Activated T-helper 1 cell treated with anti-CD3 and anti-CD28 coated beads, Interleukin-12 subunit alpha, Interleukin-12 subunit beta, Interleukin-2, Interleukin-4 antibody, amounts not matched to agents 30 ng/mL and 10 ng/mL and 1 ng/mL, durations not matched to agents 14 hours and 24 hours and 36 hours (primary cell): ENCODE measurements at regions not wholly inside any gene's neighbourhood (a gene's known extent, or its start where the extent isn't known, plus 50 kb on each side); places are given as distances from the start of the nearest gene placed in this dataset.

Source experiments
- DNase-seq: peaks from one replicate; pipeline ENCODE4 v3.0.0; 2021; ENCODE audit warnings: low spot score
- H3K27ac Mint-ChIP-seq: one replicate; pipeline ENCODE4 v1.8.0; 2021; ENCODE audit warnings: mild to moderate bottlenecking, mixed read lengths
- H3K27me3 Mint-ChIP-seq: one replicate; pipeline ENCODE4 v1.8.0; 2022; ENCODE audit warnings: mild to moderate bottlenecking, moderate library complexity, mixed read lengths; ENCODE audit not compliant: insufficient read depth
- H3K36me3 Mint-ChIP-seq: one replicate; pipeline ENCODE4 v1.8.0; 2021; ENCODE audit warnings: low read depth, mixed read lengths
- H3K4me1 Mint-ChIP-seq: one replicate; pipeline ENCODE4 v1.8.0; 2021; ENCODE audit warnings: low read depth, mixed read lengths
- H3K4me3 Mint-ChIP-seq: one replicate; pipeline ENCODE4 v1.8.0; 2021; ENCODE audit warnings: mild to moderate bottlenecking, moderate library complexity, mixed read lengths
- H3K9me3 Mint-ChIP-seq: one replicate; pipeline ENCODE4 v1.8.0; 2021; ENCODE audit warnings: mixed read lengths
- intact Hi-C: fragments of 100-400 bp; cut with micrococcal nuclease; formaldehyde crosslinking; loops from one replicate; pipeline ENCODE4 v1.15.1; 2024

DNA sequence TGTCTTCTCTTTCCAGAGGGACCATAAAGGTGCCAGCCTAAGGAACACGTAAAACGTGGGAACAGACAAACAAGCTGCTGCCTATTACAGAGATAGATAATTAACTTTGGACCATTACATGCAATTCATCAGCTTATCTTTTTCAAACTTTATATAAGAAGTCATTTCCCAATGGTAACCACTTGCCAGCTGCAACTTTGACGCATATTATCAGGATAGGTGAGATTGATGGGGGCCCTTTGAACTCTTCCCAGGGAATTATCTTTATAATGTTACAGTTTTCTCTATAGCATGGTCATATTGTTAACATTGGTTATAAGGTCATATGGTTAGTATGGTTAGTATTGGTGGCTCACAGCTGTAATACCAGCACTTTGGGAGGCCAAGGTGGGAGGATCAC, 94.1 kb upstream of the BMP2K start:
- intact Hi-C loops, result no loop called here
- H3K36me3 Mint-ChIP-seq, result no peaks in the 10 kb centered on the region
- H3K4me1 Mint-ChIP-seq, result no peaks in the 10 kb centered on the region
- DNase-seq, result no peak
- peaks cover 3% of the 10 kb centered on the region for H3K27me3 Mint-ChIP-seq
- no peak overlapping the region for H3K27ac Mint-ChIP-seq
- H3K4me3 Mint-ChIP-seq, result no peak overlapping the region
- H3K9me3 Mint-ChIP-seq, result no peaks in the 10 kb centered on the region

DNA sequence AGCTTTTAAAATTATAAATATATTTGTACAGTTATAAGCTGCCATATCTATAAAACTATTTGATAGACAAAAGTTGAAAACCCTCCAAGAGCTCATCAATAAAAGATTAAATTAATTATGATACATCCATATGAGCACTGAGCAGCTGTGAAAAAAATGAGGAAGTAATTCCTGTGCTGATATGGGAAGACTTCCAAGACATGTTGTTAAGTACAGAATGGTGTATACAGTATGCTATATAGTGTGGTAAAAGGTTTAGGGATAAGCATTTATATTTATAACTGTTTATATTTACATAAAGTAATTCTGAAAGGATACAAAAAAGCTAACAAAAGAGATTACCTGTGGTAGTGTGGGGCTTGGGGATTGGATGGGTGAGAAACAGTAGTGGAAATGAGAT, 92.8 kb upstream of the BMP2K start:
- Mint-ChIP-seq H3K27ac (no peak overlapping the region), H3K36me3 (no peaks in the 10 kb centered on the region), H3K9me3 (no peaks in the 10 kb centered on the region), H3K4me3 (no peak overlapping the region), H3K27me3 (peaks cover under 1% of the 10 kb centered on the region), H3K4me1 (no peaks in the 10 kb centered on the region)
- intact Hi-C loops, result no loop called here
- no peak for DNase-seq

DNA sequence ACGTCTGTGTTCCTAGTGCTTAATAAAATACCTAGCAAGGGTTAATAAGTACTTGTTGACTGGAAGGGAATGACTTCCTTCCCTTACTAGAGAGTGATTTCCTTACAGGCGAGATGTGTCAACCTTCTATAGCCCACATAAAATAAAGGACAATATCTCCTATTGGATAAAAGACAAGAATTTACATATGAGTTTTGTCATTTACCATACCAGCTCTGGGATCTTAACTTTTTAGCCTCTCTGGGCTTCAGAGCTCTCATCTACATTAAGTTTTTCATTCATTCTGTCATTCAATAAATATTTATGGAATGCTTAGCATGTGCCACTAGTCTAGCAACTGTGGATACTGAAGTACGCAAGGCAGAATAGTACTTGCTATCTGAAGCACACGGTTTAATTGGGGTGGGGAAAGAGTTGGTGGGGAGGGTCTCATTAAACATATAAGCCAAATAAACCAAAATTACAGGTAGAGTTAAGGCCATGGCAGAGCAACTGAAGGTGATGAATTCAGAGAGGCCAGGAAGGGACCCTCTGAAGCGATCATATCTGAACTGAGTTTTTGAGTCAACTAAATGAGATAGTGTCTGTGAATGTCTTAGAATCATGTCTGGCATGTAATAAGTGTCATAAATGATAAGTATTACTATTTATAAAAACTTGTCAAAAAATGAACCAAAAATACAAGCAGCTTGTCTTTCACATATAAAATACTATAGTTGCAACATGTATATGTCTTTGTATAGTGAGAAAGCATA, 91.6 kb upstream of the BMP2K start:
- intact Hi-C loops, result no loop called here
- Mint-ChIP-seq H3K27me3 (peaks cover 3% of the 10 kb centered on the region), H3K4me1 (no peaks in the 10 kb centered on the region), H3K4me3 (no peak overlapping the region), H3K27ac (no peak overlapping the region), H3K9me3 (no peaks in the 10 kb centered on the region), H3K36me3 (no peaks in the 10 kb centered on the region)
- DNase-seq, result no peak

DNA sequence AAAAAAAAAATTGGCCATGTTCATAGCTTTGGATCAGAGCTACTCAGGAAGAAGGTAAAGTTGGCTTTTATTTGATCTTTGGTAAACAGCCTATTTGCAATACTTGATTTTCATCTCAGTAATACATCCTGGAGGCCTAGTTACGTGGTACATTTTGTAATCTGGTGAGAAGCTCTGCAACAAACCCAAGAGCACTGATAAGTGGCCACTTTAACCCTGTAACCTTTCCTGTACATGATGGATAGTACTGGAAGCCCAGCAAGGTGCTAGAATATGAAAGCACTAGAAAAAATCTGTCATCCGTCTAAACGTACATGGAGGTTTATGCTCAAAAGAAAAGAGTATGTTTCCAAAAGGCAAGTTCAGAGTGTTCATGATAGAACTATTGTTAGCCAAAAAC, 88.3 kb upstream of the BMP2K start:
- Mint-ChIP-seq H3K27me3 (peaks cover 3% of the 10 kb centered on the region), H3K9me3 (no peaks in the 10 kb centered on the region), H3K4me1 (peaks cover 17% of the 10 kb centered on the region), H3K36me3 (no peaks in the 10 kb centered on the region), H3K27ac (no peak overlapping the region), H3K4me3 (no peak overlapping the region)
- intact Hi-C loops, result no loop called here
- DNase-seq, result no peak

DNA sequence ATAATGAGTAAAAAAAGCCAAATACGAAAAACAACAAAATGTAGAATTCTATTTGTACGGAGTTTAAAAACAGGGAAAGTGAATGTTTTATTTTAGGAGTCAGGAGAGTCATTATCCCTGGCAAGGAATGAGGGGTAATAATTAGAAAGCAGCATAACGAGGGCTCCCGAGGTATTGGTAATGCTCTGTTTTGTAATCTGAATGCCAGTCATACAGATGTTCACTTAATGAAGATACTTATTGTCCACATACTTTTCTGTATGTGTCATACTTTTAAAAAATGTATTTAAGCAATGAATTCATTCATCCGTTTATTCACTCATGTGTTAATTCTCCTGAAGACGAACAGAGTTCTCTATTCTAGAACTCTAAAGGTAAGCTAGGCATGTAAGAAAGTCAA, 87.8 kb upstream of the BMP2K start:
- H3K9me3 Mint-ChIP-seq, result no peaks in the 10 kb centered on the region
- no peaks in the 10 kb centered on the region for H3K36me3 Mint-ChIP-seq
- peaks cover 17% of the 10 kb centered on the region for H3K4me1 Mint-ChIP-seq
- no peak overlapping the region for H3K27ac Mint-ChIP-seq
- intact Hi-C loops, result no loop called here
- DNase-seq, result no peak
- no peak overlapping the region for H3K4me3 Mint-ChIP-seq
- H3K27me3 Mint-ChIP-seq, result peaks cover 3% of the 10 kb centered on the region

DNA sequence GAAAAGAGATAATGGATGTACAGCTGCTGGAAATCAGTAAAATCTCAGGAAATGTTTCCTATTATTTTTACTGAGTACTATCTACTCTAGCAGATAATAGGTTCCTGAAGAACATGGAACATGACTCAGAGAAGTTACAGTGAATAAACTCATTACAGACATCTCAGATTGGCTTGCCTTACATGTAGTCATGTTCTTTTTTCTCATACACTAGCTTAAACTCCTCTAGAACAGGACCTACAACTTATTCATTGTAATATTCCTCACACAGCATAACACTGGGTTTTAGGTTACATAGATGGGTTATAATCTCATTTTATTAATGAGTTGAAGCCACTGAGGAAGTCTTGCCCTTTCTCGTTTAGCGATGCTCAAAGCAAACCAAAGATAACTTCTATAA, 86.9 kb upstream of the BMP2K start:
- Mint-ChIP-seq H3K27ac (no peak overlapping the region), H3K27me3 (peaks cover 3% of the 10 kb centered on the region), H3K4me1 (peaks cover 17% of the 10 kb centered on the region), H3K36me3 (no peaks in the 10 kb centered on the region), H3K9me3 (no peaks in the 10 kb centered on the region), H3K4me3 (no peak overlapping the region)
- intact Hi-C loops, result no loop called here
- no peak for DNase-seq

DNA sequence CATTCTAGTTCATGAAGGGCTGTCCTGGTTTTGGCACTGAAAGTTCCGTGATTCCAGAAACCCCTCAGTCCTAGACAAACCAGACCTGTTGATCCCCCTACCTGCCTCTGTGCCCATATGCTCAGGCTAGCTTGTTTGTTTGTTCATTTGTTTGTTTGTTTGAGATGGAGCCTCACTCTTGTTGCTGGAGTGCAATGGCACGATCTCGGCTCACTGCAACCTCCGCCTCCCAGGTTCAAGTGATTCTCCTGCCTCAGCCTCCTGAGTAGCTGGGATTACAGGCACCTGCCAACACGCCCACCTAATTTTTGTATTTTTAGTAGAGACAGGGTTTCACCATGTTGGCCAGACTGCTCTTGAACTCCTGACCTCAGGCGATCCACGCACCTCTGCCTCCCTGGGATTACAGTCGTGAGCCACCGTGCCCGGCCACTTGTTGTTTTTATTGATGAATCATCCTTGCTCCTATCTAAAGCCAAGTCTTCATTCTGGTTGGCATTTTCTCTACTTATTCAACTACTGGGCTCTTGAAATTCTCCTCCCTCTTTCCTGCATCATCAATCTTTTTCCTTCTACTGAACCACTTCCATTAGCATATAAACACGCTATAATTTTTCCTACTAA, 86.3 kb upstream of the BMP2K start:
- H3K4me3 Mint-ChIP-seq, result no peak overlapping the region
- no peak for DNase-seq

DNA sequence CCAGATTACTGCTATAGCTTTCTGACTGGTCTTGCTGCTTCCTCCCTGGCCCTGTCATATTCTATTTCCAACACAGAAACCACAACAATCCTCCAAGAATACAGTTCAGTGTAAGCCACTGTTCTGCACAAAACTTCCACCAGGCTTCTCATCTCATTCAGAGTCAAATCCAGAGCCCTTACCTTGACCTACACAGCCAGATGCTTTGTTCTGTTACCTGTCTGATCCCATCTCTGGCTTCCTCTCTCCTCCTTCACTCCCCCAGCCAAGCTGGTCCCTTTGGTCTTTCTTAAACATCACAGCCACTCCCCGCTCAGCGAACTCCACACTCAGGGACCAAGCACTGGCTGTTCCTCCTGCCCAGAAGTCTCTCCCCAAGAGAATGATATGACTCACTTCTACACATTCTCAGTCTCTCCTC, 84.8 kb upstream of the BMP2K start:
- intact Hi-C loops, result no loop called here
- Mint-ChIP-seq H3K27ac (no peak overlapping the region), H3K27me3 (peaks cover 3% of the 10 kb centered on the region)

More for the DNA sequence above, 86.3 kb upstream of the BMP2K start:
- no peak overlapping the region for H3K27ac Mint-ChIP-seq
- intact Hi-C loops, result no loop called here
- H3K27me3 Mint-ChIP-seq, result peaks cover 3% of the 10 kb centered on the region
- H3K9me3 Mint-ChIP-seq, result no peaks in the 10 kb centered on the region
- no peaks in the 10 kb centered on the region for H3K36me3 Mint-ChIP-seq
- peaks cover 17% of the 10 kb centered on the region for H3K4me1 Mint-ChIP-seq

DNA sequence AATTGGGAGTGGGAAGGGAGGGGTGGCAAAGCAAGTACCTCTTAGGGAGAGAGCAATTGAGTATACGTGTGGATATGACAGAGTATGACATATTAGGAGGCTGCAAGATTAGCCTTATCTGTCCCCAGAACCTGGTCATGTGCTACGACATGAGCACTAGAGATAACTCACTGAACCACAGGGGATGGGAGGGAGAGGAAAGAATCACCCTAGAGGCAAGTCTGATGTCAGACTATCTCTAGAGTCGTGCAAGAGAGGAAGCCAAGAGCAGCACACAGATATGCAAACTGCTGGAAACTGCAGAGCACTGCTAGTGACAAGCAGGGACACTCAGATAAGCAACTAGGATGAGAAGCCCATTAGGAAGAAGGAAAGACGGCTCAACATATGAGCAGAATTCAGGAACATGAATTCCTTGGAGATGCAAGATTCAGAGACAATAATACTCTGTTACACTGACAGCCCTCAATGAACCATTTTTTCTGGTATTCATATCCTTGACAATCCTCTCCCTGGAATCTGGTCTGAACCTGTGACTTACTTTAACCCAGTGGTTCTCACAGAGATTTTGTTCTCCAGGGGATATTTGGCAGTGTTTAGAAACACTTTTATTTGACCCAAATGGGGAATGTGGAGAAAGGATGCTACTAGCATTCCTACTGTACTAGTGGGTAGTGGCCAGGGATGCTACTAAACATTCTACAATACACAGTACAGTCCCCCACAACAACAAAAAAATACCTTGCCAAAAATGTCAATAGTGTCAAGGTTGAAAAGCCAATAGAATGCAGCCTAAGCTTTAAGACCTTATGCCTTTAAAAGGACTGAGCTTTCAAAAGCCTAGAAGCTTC, 84.0 kb upstream of the BMP2K start:
- H3K36me3 Mint-ChIP-seq, result no peaks in the 10 kb centered on the region
- H3K4me3 Mint-ChIP-seq, result no peak overlapping the region
- H3K4me1 Mint-ChIP-seq, result peaks cover 17% of the 10 kb centered on the region
- H3K27ac Mint-ChIP-seq, result no peak overlapping the region
- peaks cover 3% of the 10 kb centered on the region for H3K27me3 Mint-ChIP-seq
- no peak for DNase-seq
- no peaks in the 10 kb centered on the region for H3K9me3 Mint-ChIP-seq
- intact Hi-C loops, result no loop called here

More for the DNA sequence above, 84.8 kb upstream of the BMP2K start:
- no peak for DNase-seq
- H3K36me3 Mint-ChIP-seq, result no peaks in the 10 kb centered on the region
- no peaks in the 10 kb centered on the region for H3K9me3 Mint-ChIP-seq
- H3K4me3 Mint-ChIP-seq, result no peak overlapping the region
- H3K4me1 Mint-ChIP-seq, result peaks cover 17% of the 10 kb centered on the region

DNA sequence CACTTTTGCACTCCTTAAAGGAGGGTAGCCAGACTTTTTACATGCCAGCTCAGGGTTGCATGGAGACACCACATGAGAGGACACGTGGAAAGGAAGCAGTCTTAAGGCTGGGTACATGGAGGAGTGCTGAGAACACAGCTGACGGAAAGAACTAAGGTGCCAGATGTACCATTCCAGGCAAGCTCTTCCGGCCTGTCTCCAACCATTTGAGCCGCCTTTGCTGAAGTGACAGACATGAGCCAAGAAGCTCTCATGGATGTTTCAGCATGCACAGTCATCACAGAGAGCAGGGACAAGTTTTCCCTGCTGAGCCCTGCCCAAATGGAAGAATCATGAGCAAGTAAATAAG, 83.4 kb upstream of the BMP2K start:
- Mint-ChIP-seq H3K4me3 (no peak overlapping the region), H3K27me3 (peaks cover 3% of the 10 kb centered on the region)
- intact Hi-C loops, result no loop called here

DNA sequence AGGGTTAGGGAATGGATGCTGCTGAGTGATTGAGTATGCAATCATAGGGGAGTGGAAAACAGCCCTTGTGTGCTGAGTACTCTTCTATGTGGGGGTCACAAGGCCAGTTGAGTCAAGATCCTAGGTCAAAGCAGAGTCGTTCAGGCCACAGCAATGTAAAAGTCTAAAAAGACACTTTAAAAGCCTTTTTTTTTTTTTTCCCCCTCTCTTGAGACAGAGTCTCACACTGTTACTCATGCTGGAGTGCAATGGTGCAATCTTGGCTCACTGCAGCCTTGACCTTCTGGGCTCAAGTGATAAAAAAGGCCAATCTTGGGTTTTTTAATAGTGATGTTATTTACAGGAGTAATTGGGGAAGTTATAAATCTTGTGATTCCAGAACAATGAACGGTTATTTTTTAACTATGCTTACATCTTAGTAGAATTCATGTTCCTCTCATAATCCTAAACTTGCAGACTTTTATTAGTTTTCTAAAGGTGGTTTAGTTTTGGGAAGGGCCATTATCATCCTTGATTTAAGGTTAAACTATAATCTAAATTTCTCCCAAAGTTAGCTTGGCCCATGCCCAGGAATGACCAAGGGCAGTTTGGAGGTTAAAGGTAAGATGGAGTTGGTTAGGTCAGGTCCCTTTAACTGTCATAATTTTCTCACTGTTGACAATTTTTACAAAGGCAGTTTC, 82.2 kb upstream of the BMP2K start:
- intact Hi-C loops, result no loop called here
- Mint-ChIP-seq H3K36me3 (no peaks in the 10 kb centered on the region), H3K4me3 (no peak overlapping the region), H3K9me3 (no peaks in the 10 kb centered on the region), H3K27me3 (no peaks in the 10 kb centered on the region), H3K27ac (no peak overlapping the region), H3K4me1 (peaks cover 17% of the 10 kb centered on the region)
- DNase-seq, result no peak

More for the DNA sequence above, 83.4 kb upstream of the BMP2K start:
- no peak for DNase-seq
- Mint-ChIP-seq H3K36me3 (no peaks in the 10 kb centered on the region), H3K27ac (no peak overlapping the region), H3K9me3 (no peaks in the 10 kb centered on the region), H3K4me1 (peaks cover 17% of the 10 kb centered on the region)

DNA sequence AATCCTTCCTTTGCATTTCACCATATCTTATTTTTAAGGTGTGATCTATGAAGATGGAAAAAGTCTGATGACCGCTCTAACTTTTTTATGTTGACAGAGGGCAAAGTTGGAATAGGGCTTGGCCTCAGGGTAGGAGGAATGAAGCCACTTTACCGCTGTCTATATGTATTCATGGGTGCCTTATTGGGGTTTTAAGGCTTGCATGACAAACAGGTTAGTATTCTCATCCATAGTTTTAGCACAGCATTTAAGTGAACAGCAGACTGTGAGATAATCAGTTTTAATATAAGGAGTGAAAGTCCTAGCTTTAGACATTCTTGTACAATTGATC, 81.7 kb upstream of the BMP2K start:
- Mint-ChIP-seq H3K36me3 (no peaks in the 10 kb centered on the region), H3K4me1 (peaks cover 17% of the 10 kb centered on the region), H3K4me3 (no peak overlapping the region), H3K27ac (no peak overlapping the region), H3K9me3 (no peaks in the 10 kb centered on the region), H3K27me3 (no peaks in the 10 kb centered on the region)
- intact Hi-C loops, result no loop called here
- no peak for DNase-seq

DNA sequence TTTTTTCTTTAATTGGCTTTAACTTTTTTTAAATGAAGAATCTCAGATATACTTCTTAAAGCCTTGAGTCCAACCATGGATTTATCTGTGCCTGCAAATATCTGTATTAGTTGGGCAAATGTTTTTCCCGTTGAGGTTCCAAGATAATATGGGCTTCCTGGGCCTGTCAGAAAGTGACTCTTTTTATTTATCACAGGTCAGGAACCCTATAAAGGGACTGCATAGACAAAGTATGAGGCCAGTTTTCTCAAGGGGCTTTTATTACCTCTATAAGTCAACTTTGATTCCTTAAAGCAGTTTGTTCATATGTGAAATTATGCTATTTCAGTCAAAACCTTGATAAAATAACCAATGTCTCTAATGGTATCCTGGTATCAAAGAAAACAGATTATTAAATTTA, 80.2 kb upstream of the BMP2K start:
- no peak overlapping the region for H3K4me3 Mint-ChIP-seq
- peaks cover 14% of the 10 kb centered on the region for H3K4me1 Mint-ChIP-seq
- no peaks in the 10 kb centered on the region for H3K9me3 Mint-ChIP-seq
- DNase-seq, result no peak
- H3K36me3 Mint-ChIP-seq, result no peaks in the 10 kb centered on the region
- intact Hi-C loops, result no loop called here
- H3K27me3 Mint-ChIP-seq, result no peaks in the 10 kb centered on the region
- no peak overlapping the region for H3K27ac Mint-ChIP-seq
